Astrocyte (in vitro differentiated cells and primary cell): ENCODE measurements at regions not wholly inside any gene's neighbourhood (a gene's known extent, or its start where the extent isn't known, plus 50 kb on each side); places are given as distances from the start of the nearest gene placed in this dataset.

Experiments used
- EZH2 ChIP-seq: IDR thresholded peaks from 2 replicates; pipeline ENCODE4 v1.6.1; 2012; ENCODE audit warnings: mild to moderate bottlenecking, low read length, inconsistent platforms; ENCODE audit not compliant: insufficient read depth
- TF ChIP-seq, protein P1 (sequence below): IDR thresholded peaks from 2 replicates; pipeline ENCODE4 v1.5.1; 2011; ENCODE audit warnings: low read depth, mild to moderate bottlenecking, inconsistent platforms, low read length, moderate library complexity; ENCODE audit not compliant: insufficient read depth

DNA sequence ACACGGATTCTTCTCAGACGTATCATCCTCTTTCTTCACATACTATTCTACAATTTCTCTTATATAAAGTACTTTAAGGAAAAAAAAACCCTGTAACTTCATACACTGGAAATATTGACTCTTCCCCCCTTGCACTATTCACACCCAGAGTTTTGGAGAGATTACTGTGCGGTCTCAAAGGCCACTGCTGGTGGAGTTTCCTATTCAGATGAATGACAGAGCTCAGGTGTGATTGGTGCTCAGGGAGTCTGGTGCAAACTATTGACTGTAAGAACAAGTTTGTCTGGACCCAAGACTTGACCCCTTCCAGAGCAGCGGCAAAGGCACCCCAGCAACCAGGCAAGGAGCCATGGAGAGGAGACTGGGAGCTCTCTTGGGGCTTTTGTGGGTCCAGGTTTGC lies 187.5 kb upstream of the OR4E1 start:
- TF ChIP-seq, protein P1, sequence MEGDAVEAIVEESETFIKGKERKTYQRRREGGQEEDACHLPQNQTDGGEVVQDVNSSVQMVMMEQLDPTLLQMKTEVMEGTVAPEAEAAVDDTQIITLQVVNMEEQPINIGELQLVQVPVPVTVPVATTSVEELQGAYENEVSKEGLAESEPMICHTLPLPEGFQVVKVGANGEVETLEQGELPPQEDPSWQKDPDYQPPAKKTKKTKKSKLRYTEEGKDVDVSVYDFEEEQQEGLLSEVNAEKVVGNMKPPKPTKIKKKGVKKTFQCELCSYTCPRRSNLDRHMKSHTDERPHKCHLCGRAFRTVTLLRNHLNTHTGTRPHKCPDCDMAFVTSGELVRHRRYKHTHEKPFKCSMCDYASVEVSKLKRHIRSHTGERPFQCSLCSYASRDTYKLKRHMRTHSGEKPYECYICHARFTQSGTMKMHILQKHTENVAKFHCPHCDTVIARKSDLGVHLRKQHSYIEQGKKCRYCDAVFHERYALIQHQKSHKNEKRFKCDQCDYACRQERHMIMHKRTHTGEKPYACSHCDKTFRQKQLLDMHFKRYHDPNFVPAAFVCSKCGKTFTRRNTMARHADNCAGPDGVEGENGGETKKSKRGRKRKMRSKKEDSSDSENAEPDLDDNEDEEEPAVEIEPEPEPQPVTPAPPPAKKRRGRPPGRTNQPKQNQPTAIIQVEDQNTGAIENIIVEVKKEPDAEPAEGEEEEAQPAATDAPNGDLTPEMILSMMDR = no peak
- TF ChIP-seq EZH2 = no peak
